ENCODE measurements at regions not wholly inside any gene's neighbourhood (a gene's known extent, or its start where the extent isn't known, plus 50 kb on each side); places are given as distances from the start of the nearest gene placed in this dataset.

GRCh38 chr10:88156341-88156740 lies 292.9 kb downstream of the PTEN start:
- Histone ChIP-seq H3K27me3 (ENCODE audit: low read length) (no peaks in the 10 kb centered on the region), H3K4me3 (ENCODE audit: insufficient read depth, low read length, poor library complexity, severe bottlenecking) (no peak overlapping the region), H3F3A (ENCODE audit: insufficient read depth) (no peaks in the 10 kb centered on the region), H3K79me2 (ENCODE audit: insufficient read depth, low read length) (no peaks in the 10 kb centered on the region), H3K9me3 (ENCODE audit: insufficient read depth, low read length) (no peaks in the 10 kb centered on the region), H3K9me2 (replicated peaks; ENCODE audit: insufficient read depth, low read length) (no peaks in the 10 kb centered on the region), H3K36me3 (ENCODE audit: low read length) (no peaks in the 10 kb centered on the region), H2AFZ (ENCODE audit: low read depth, low read length, severe bottlenecking) (no peak overlapping the region), H3K9ac (ENCODE audit: low read length) (no peak overlapping the region), H3K27ac (ENCODE audit: low read depth, low read length) (no peak overlapping the region), H3K4me2 (ENCODE audit: low read depth, low read length, poor library complexity, severe bottlenecking) (no peak overlapping the region), H4K20me1 (ENCODE audit: low read depth, low read length) (no peaks in the 10 kb centered on the region)
- TF ChIP-seq CTCF (IDR thresholded peaks at IDR 0.05; ENCODE audit: insufficient read depth, low read length, poor library complexity, severe bottlenecking) = no peak
- no peak for TF ChIP-seq EZH2phosphoT487 (conservative IDR thresholded peaks at IDR 0.05; ENCODE audit: low read length)

GRCh38 chr10:88157981-88158465 lies 294.6 kb downstream of the PTEN start:
- TF ChIP-seq EZH2phosphoT487 (conservative IDR thresholded peaks at IDR 0.05; ENCODE audit: low read length) (no peak), CTCF (IDR thresholded peaks at IDR 0.05; ENCODE audit: insufficient read depth, low read length, poor library complexity, severe bottlenecking) (no peak)
- Histone ChIP-seq H4K20me1 (ENCODE audit: low read depth, low read length) (no peaks in the 10 kb centered on the region), H3K79me2 (ENCODE audit: insufficient read depth, low read length) (no peaks in the 10 kb centered on the region), H2AFZ (ENCODE audit: low read depth, low read length, severe bottlenecking) (no peak overlapping the region), H3K4me2 (ENCODE audit: low read depth, low read length, poor library complexity, severe bottlenecking) (no peak overlapping the region), H3K9me3 (ENCODE audit: insufficient read depth, low read length) (no peaks in the 10 kb centered on the region), H3K36me3 (ENCODE audit: low read length) (no peaks in the 10 kb centered on the region), H3K9me2 (replicated peaks; ENCODE audit: insufficient read depth, low read length) (no peaks in the 10 kb centered on the region), H3K27ac (ENCODE audit: low read depth, low read length) (no peak overlapping the region), H3K4me3 (ENCODE audit: insufficient read depth, low read length, poor library complexity, severe bottlenecking) (no peak overlapping the region), H3K9ac (ENCODE audit: low read length) (no peak overlapping the region), H3K27me3 (ENCODE audit: low read length) (no peaks in the 10 kb centered on the region), H3F3A (ENCODE audit: insufficient read depth) (no peaks in the 10 kb centered on the region)

GRCh38 chr10:88158526-88159122 lies 295.2 kb downstream of the PTEN start:
- no peak overlapping the region for H3K4me2 ChIP-seq (ENCODE audit: low read depth, low read length, poor library complexity, severe bottlenecking)
- H4K20me1 ChIP-seq (ENCODE audit: low read depth, low read length) = no peaks in the 10 kb centered on the region
- H3K4me3 ChIP-seq (ENCODE audit: insufficient read depth, low read length, poor library complexity, severe bottlenecking) = no peak overlapping the region
- H3K9me2 ChIP-seq (replicated peaks; ENCODE audit: insufficient read depth, low read length) = no peaks in the 10 kb centered on the region
- no peaks in the 10 kb centered on the region for H3K36me3 ChIP-seq (ENCODE audit: low read length)
- no peak overlapping the region for H3K27ac ChIP-seq (ENCODE audit: low read depth, low read length)
- H3K79me2 ChIP-seq (ENCODE audit: insufficient read depth, low read length) = no peaks in the 10 kb centered on the region
- no peaks in the 10 kb centered on the region for H3K9me3 ChIP-seq (ENCODE audit: insufficient read depth, low read length)
- no peak overlapping the region for H3K9ac ChIP-seq (ENCODE audit: low read length)
- H2AFZ ChIP-seq (ENCODE audit: low read depth, low read length, severe bottlenecking) = peak overlapping the region; percentile 51
- H3F3A ChIP-seq (ENCODE audit: insufficient read depth) = no peaks in the 10 kb centered on the region
- TF ChIP-seq EZH2phosphoT487 (conservative IDR thresholded peaks at IDR 0.05; ENCODE audit: low read length) (no peak), CTCF (IDR thresholded peaks at IDR 0.05; ENCODE audit: insufficient read depth, low read length, poor library complexity, severe bottlenecking) (no peak)
- H3K27me3 ChIP-seq (ENCODE audit: low read length) = no peaks in the 10 kb centered on the region

Data from SU-DHL-6 (cell line).